ENCODE measurements at regions not wholly inside any gene's neighbourhood (a gene's known extent, or its start where the extent isn't known, plus 50 kb on each side); places are given as distances from the start of the nearest gene placed in this dataset.

- no peaks in the 10 kb centered on the region for H3K4me1 ChIP-seq
- 71 to 94% methylated on average over 1 to 2 of the region's 2 CpGs for WGBS, 2 donors (ENCODE audit: low coverage in 1 of 2)
- no peaks in the 10 kb centered on the region for H3K36me3 ChIP-seq
- H3K27ac ChIP-seq, result no peak overlapping the region
- H3K9me3 ChIP-seq, result no peaks in the 10 kb centered on the region
- DNase-seq, result no peak
- in situ Hi-C loops (cut with MboI; ENCODE audit: low pct_ligation_motif_present in 1 of 4, low pct_unique_long_range_greater_than_20kb in 1 of 4, low sequenced_read_pairs in 3 of 4), result no loop called here
- intact Hi-C loops (cut with DNase I; ENCODE audit: low total_unique reads), result no loop called here
- TF ChIP-seq CTCF (IDR thresholded peaks at IDR 0.05), result no peak
- no peak for TF ChIP-seq POLR2A (IDR thresholded peaks at IDR 0.05)
- no peak for TF ChIP-seq EP300 (IDR thresholded peaks at IDR 0.05; ENCODE audit: low read depth)
- TF ChIP-seq POLR2AphosphoS5 (IDR thresholded peaks at IDR 0.05), result no peak
- H3K27me3 ChIP-seq, result no peaks in the 10 kb centered on the region
- no peak overlapping the region for H3K4me3 ChIP-seq
These were observed 211.4 kb downstream of the HERPUD2 start for GRCh38 chr7:35483568-35483967.

- DNase-seq, result no peak
- no peak for TF ChIP-seq CTCF (IDR thresholded peaks at IDR 0.05)
- TF ChIP-seq POLR2AphosphoS5 (IDR thresholded peaks at IDR 0.05), result no peak
- no peak for TF ChIP-seq EP300 (IDR thresholded peaks at IDR 0.05; ENCODE audit: low read depth)
- TF ChIP-seq POLR2A (IDR thresholded peaks at IDR 0.05), result no peak
- WGBS, 2 donors (ENCODE audit: low coverage in 1 of 2), result 69% methylated on average over 5 of the region's 5 CpGs; no CpG with 5 or more reads in 1 of the 2 donors
- Histone ChIP-seq H3K36me3 (no peaks in the 10 kb centered on the region), H3K27ac (no peak overlapping the region), H3K27me3 (no peaks in the 10 kb centered on the region), H3K4me3 (no peak overlapping the region), H3K9me3 (no peaks in the 10 kb centered on the region), H3K4me1 (no peaks in the 10 kb centered on the region)
- intact Hi-C loops (cut with DNase I; ENCODE audit: low total_unique reads), result no loop called here
- in situ Hi-C loops (cut with MboI; ENCODE audit: low pct_ligation_motif_present in 1 of 4, low pct_unique_long_range_greater_than_20kb in 1 of 4, low sequenced_read_pairs in 3 of 4), result no loop called here
These were observed 212.7 kb downstream of the HERPUD2 start for GRCh38 chr7:35482231-35482630.

DNA sequence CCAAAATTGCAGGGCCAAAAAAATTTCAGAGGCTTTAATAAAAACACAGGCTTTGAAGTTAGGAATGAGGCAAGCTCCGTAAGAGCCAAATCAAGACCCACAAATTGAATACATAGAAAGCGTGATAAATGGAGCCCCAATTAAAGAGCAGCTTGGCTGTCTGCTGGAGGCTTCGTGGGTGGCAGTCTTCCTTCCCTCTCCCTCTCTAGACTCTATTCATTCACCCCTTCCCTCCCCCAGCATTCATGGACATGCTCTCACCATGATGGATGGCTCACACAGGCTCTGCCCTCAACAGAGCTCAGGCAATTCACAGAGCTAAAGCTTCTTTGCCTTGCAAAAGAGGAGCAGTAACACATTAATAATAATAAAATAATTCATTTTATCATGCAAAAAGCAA lies 214.1 kb downstream of the HERPUD2 start:
- in situ Hi-C loops (cut with MboI; ENCODE audit: low pct_ligation_motif_present in 1 of 4, low pct_unique_long_range_greater_than_20kb in 1 of 4, low sequenced_read_pairs in 3 of 4) (no loop called here), intact Hi-C loops (cut with DNase I; ENCODE audit: low total_unique reads) (no loop called here)
- H3K27ac ChIP-seq, result no peak overlapping the region
- H3K36me3 ChIP-seq, result no peaks in the 10 kb centered on the region
- H3K4me1 ChIP-seq, result no peaks in the 10 kb centered on the region
- TF ChIP-seq CTCF (IDR thresholded peaks at IDR 0.05) (no peak), POLR2AphosphoS5 (IDR thresholded peaks at IDR 0.05) (no peak), EP300 (IDR thresholded peaks at IDR 0.05; ENCODE audit: low read depth) (no peak), POLR2A (IDR thresholded peaks at IDR 0.05) (no peak)
- H3K4me3 ChIP-seq, result no peak overlapping the region
- DNase-seq, result no peak
- no peaks in the 10 kb centered on the region for H3K9me3 ChIP-seq
- no peaks in the 10 kb centered on the region for H3K27me3 ChIP-seq
- WGBS, 2 donors (ENCODE audit: low coverage in 1 of 2), result 49% methylated on average over 3 of the region's 3 CpGs; no CpG with 5 or more reads in 1 of the 2 donors

DNA sequence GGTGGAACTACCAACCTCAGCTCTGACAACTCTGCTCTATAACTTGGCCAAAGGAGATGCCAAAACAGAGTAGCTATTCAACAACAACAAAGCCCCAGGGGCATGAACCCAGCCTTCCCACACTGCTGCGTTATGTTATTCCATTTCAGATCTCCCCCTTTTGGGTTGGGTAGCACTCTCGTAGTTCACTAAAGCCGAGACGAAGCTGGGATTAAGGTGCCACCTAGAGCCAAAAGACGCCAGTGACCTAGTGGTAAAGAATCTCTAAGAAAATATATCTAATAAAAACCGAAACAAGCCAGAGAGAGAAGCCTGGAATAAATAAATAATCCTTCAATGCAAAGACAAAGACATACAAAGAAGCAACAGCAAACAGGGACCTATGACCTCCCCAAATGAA lies 217.3 kb downstream of the HERPUD2 start:
- Histone ChIP-seq H3K36me3 (no peaks in the 10 kb centered on the region), H3K4me3 (no peak overlapping the region), H3K27me3 (no peaks in the 10 kb centered on the region), H3K9me3 (no peaks in the 10 kb centered on the region), H3K27ac (no peak overlapping the region), H3K4me1 (no peaks in the 10 kb centered on the region)
- DNase-seq, result no peak
- in situ Hi-C loops (cut with MboI; ENCODE audit: low pct_ligation_motif_present in 1 of 4, low pct_unique_long_range_greater_than_20kb in 1 of 4, low sequenced_read_pairs in 3 of 4), result no loop called here
- TF ChIP-seq EP300 (IDR thresholded peaks at IDR 0.05; ENCODE audit: low read depth), result no peak
- TF ChIP-seq POLR2AphosphoS5 (IDR thresholded peaks at IDR 0.05), result no peak
- no peak for TF ChIP-seq POLR2A (IDR thresholded peaks at IDR 0.05)
- TF ChIP-seq CTCF (IDR thresholded peaks at IDR 0.05), result no peak
- intact Hi-C loops (cut with DNase I; ENCODE audit: low total_unique reads), result no loop called here
- 77 to 78% methylated on average over 4 to 6 of the region's 6 CpGs for WGBS, 2 donors (ENCODE audit: low coverage in 1 of 2)

Measured in transverse colon (tissue), 4 donors.